Nephron progenitor cell (in vitro differentiated cells): ENCODE measurements at regions not wholly inside any gene's neighbourhood (a gene's known extent, or its start where the extent isn't known, plus 50 kb on each side); places are given as distances from the start of the nearest gene placed in this dataset.

Source experiments
- DNase-seq: peaks from one replicate; pipeline ENCODE4 v3.0.0; 2021
- H3K27ac Mint-ChIP-seq: 2 replicates; pipeline ENCODE4 v1.8.0; 2021; ENCODE audit warnings: mild to moderate bottlenecking, moderate library complexity, mixed read lengths
- H3K27me3 Mint-ChIP-seq: 2 replicates; pipeline ENCODE4 v1.8.0; 2021; ENCODE audit warnings: mild to moderate bottlenecking, low read depth, mixed read lengths; ENCODE audit not compliant: poor library complexity
- H3K36me3 Mint-ChIP-seq: 2 replicates; pipeline ENCODE4 v1.8.0; 2021; ENCODE audit warnings: low read depth, mixed read lengths
- H3K4me1 Mint-ChIP-seq: 2 replicates; pipeline ENCODE4 v1.8.0; 2021; ENCODE audit warnings: mixed read lengths
- H3K4me3 Mint-ChIP-seq: 2 replicates; pipeline ENCODE4 v1.8.0; 2021; ENCODE audit warnings: mild to moderate bottlenecking, moderate library complexity, mixed read lengths
- H3K9me3 Mint-ChIP-seq: 2 replicates; pipeline ENCODE4 v1.8.0; 2021; ENCODE audit warnings: mild to moderate bottlenecking, moderate library complexity, mixed read lengths
- CTCF ChIP-seq: fragments of 200-600 bp; sonication (generic); IDR thresholded peaks from 2 replicates; pipeline ENCODE4 v1.5.0; 2021; ENCODE audit warnings: antibody characterized with exemption

- Mint-ChIP-seq H3K4me1 (peaks cover under 1% of the 10 kb centered on the region), H3K9me3 (no peaks in the 10 kb centered on the region), H3K36me3 (no peaks in the 10 kb centered on the region), H3K27me3 (peaks cover 26% of the 10 kb centered on the region), H3K4me3 (no peak overlapping the region), H3K27ac (no peak overlapping the region)
- TF ChIP-seq CTCF: no peak
- no peak for DNase-seq
Observed at GRCh38 chr11:134907636-134908035, 495.6 kb upstream of the B3GAT1 start.

GRCh38 chr11:134906356-134906955 is 494.4 kb upstream of the B3GAT1 start:
- H3K4me1 Mint-ChIP-seq: peaks cover 3% of the 10 kb centered on the region
- no peaks in the 10 kb centered on the region for H3K36me3 Mint-ChIP-seq
- no peak for TF ChIP-seq CTCF
- no peak for DNase-seq
- H3K4me3 Mint-ChIP-seq: no peak overlapping the region
- H3K27me3 Mint-ChIP-seq: peaks cover 26% of the 10 kb centered on the region
- H3K27ac Mint-ChIP-seq: no peak overlapping the region
- H3K9me3 Mint-ChIP-seq: no peaks in the 10 kb centered on the region

- peaks cover 9% of the 10 kb centered on the region for H3K4me1 Mint-ChIP-seq
- H3K4me3 Mint-ChIP-seq: no peak overlapping the region
- peaks cover 26% of the 10 kb centered on the region for H3K27me3 Mint-ChIP-seq
- no peak for TF ChIP-seq CTCF
- H3K9me3 Mint-ChIP-seq: no peaks in the 10 kb centered on the region
- H3K27ac Mint-ChIP-seq: no peak overlapping the region
- DNase-seq: no peak
- H3K36me3 Mint-ChIP-seq: no peaks in the 10 kb centered on the region
Observed at GRCh38 chr11:134905928-134906327, 493.9 kb upstream of the B3GAT1 start.

- Mint-ChIP-seq H3K27me3 (peaks cover 26% of the 10 kb centered on the region), H3K4me1 (peaks cover 10% of the 10 kb centered on the region), H3K4me3 (no peak overlapping the region), H3K36me3 (no peaks in the 10 kb centered on the region), H3K27ac (no peak overlapping the region), H3K9me3 (no peaks in the 10 kb centered on the region)
- DNase-seq: no peak
- no peak for TF ChIP-seq CTCF
Observed at GRCh38 chr11:134905517-134905916, 493.5 kb upstream of the B3GAT1 start.

- Mint-ChIP-seq H3K9me3 (no peaks in the 10 kb centered on the region), H3K4me1 (peaks cover 10% of the 10 kb centered on the region), H3K36me3 (no peaks in the 10 kb centered on the region), H3K27ac (no peak overlapping the region), H3K27me3 (peaks cover 26% of the 10 kb centered on the region), H3K4me3 (no peak overlapping the region)
- TF ChIP-seq CTCF: no peak
- DNase-seq: no peak
Observed at GRCh38 chr11:134904103-134904790, 492.2 kb upstream of the B3GAT1 start.
